DOHH2 (cell line): ENCODE measurements at regions not wholly inside any gene's neighbourhood (a gene's known extent, or its start where the extent isn't known, plus 50 kb on each side); places are given as distances from the start of the nearest gene placed in this dataset.
A peak's percentile ranks its signal among the peaks of the same experiment; 100 is the strongest.

Source experiments
- H3F3A ChIP-seq: fragments of 200-600 bp; sonication (generic), shearing (Covaris generic); 2 replicates; pipeline ENCODE4 v1.6.0; 2016; ENCODE audit warnings: antibody characterized with exemption, mild to moderate bottlenecking; ENCODE audit not compliant: control insufficient read depth, insufficient read depth
- H3K27ac ChIP-seq: fragments of 200-600 bp; sonication (generic); 2 replicates; pipeline ENCODE4 v1.5.1; 2014; ENCODE audit warnings: low read depth, mild to moderate bottlenecking, low read length, moderate library complexity
- H3K27me3 ChIP-seq: fragments of 200-600 bp; sonication (generic); 2 replicates; pipeline ENCODE4 v1.6.1; 2014; ENCODE audit warnings: mild to moderate bottlenecking, low read length, mixed read lengths; ENCODE audit not compliant: control insufficient read depth
- H3K36me3 ChIP-seq: fragments of 200-600 bp; sonication (generic); 2 replicates; pipeline ENCODE4 v1.6.1; 2014; ENCODE audit warnings: mild to moderate bottlenecking, low read length, moderate library complexity, mixed read lengths; ENCODE audit not compliant: control insufficient read depth
- H3K4me1 ChIP-seq: fragments of 200-600 bp; sonication (generic); 2 replicates; pipeline ENCODE4 v1.6.1; 2014; ENCODE audit warnings: mild to moderate bottlenecking, low read length, mixed read lengths; ENCODE audit not compliant: control insufficient read depth
- H3K4me2 ChIP-seq: fragments of 200-600 bp; sonication (generic); 2 replicates; pipeline ENCODE4 v1.6.0; 2014; ENCODE audit warnings: mild to moderate bottlenecking, low read length, moderate library complexity
- H3K4me3 ChIP-seq: fragments of 200-600 bp; sonication (generic); 2 replicates; pipeline ENCODE4 v1.5.1; 2014; ENCODE audit warnings: mild to moderate bottlenecking, low read length, mixed read lengths
- H3K79me2 ChIP-seq: fragments of 200-600 bp; sonication (generic); 2 replicates; pipeline ENCODE4 v1.6.1; 2014; ENCODE audit warnings: mild to moderate bottlenecking, low read length, mixed read lengths; ENCODE audit not compliant: control insufficient read depth
- H3K9me2 ChIP-seq: fragments of 200-600 bp; sonication (generic); replicated peaks from 2 replicates; pipeline ENCODE4 v1.6.1; 2014; ENCODE audit warnings: mild to moderate bottlenecking, low read length, mixed read lengths; ENCODE audit not compliant: control insufficient read depth
- H3K9me3 ChIP-seq: fragments of 200-600 bp; sonication (generic); 2 replicates; pipeline ENCODE4 v1.6.1; 2014; ENCODE audit warnings: antibody characterized with exemption, low read length, mixed read lengths; ENCODE audit not compliant: control insufficient read depth, insufficient read depth
- H4K20me1 ChIP-seq: fragments of 200-600 bp; sonication (generic); 2 replicates; pipeline ENCODE4 v1.6.0; 2014; ENCODE audit warnings: low read depth, mild to moderate bottlenecking, antibody characterized with exemption, low read length, moderate library complexity; ENCODE audit not compliant: control insufficient read depth, insufficient read depth
- EZH2phosphoT487 ChIP-seq: fragments of 200-600 bp; sonication (generic); IDR thresholded peaks from 2 replicates; pipeline ENCODE4 v1.6.1; 2017; ENCODE audit warnings: borderline replicate concordance, mild to moderate bottlenecking, antibody characterized with exemption, low read length, moderate library complexity, mixed read lengths
- TF ChIP-seq, protein P1 (sequence below): fragments of 200-600 bp; sonication (generic); IDR thresholded peaks from one replicate; pipeline ENCODE4 v1.5.1; 2014; ENCODE audit warnings: antibody characterized with exemption, mild to moderate bottlenecking, low read depth, low read length; ENCODE audit not compliant: poor library complexity, severe bottlenecking

DNA sequence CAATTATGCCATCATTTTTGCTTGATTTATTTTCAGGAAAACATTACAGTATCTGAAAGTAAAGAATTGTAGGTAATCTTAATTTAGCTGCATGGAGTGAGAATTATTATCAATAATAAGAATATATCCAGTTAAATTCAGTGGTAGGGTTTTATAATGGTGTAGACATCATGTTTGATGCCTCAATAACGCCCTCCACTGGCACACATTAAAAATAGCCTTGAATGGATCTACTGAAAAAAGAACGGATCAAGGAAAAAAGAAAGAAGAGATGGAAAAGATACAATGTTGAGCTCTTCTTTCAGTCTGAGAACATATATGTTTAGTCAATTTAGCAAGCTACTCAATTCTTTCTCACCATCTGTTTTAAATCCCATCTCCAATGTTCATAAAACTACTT is 319.2 kb downstream of the CDC14C start:
- no peaks in the 10 kb centered on the region for H3K9me2 ChIP-seq
- no peaks in the 10 kb centered on the region for H4K20me1 ChIP-seq
- no peaks in the 10 kb centered on the region for H3K27me3 ChIP-seq
- TF ChIP-seq, protein P1, sequence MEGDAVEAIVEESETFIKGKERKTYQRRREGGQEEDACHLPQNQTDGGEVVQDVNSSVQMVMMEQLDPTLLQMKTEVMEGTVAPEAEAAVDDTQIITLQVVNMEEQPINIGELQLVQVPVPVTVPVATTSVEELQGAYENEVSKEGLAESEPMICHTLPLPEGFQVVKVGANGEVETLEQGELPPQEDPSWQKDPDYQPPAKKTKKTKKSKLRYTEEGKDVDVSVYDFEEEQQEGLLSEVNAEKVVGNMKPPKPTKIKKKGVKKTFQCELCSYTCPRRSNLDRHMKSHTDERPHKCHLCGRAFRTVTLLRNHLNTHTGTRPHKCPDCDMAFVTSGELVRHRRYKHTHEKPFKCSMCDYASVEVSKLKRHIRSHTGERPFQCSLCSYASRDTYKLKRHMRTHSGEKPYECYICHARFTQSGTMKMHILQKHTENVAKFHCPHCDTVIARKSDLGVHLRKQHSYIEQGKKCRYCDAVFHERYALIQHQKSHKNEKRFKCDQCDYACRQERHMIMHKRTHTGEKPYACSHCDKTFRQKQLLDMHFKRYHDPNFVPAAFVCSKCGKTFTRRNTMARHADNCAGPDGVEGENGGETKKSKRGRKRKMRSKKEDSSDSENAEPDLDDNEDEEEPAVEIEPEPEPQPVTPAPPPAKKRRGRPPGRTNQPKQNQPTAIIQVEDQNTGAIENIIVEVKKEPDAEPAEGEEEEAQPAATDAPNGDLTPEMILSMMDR, result peak; percentile 28
- TF ChIP-seq EZH2phosphoT487, result no peak
- H3K4me1 ChIP-seq, result no peaks in the 10 kb centered on the region
- H3K36me3 ChIP-seq, result no peaks in the 10 kb centered on the region
- H3K79me2 ChIP-seq, result no peaks in the 10 kb centered on the region
- H3K9me3 ChIP-seq, result no peaks in the 10 kb centered on the region
- no peak overlapping the region for H3K4me2 ChIP-seq
- no peak overlapping the region for H3K4me3 ChIP-seq
- H3K27ac ChIP-seq, result no peak overlapping the region
- no peaks in the 10 kb centered on the region for H3F3A ChIP-seq

DNA sequence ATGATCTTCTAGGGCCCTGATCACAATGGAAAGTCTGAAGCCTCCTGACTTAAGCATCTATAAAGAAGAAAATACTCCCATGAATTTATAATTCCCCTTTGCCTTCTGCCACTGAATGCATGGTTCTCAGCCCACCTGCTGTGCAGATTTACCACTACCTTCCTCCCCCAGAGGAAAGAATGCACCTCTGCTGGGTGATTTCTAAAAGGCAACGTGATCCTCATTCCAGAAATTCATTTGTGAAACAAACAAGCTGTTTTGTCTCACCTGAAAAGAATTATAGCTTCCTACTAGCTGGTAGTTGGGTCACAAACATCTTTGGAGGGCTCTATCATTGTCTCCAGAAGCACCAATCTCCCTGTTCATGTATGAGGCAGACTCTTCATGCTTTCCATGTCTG is 320.2 kb downstream of the CDC14C start:
- Histone ChIP-seq H3F3A (no peaks in the 10 kb centered on the region), H3K4me1 (no peaks in the 10 kb centered on the region), H3K79me2 (no peaks in the 10 kb centered on the region), H3K36me3 (no peaks in the 10 kb centered on the region), H3K9me3 (no peaks in the 10 kb centered on the region), H3K27ac (no peak overlapping the region), H3K27me3 (no peaks in the 10 kb centered on the region), H3K4me2 (no peak overlapping the region), H3K9me2 (no peaks in the 10 kb centered on the region), H3K4me3 (no peak overlapping the region), H4K20me1 (no peaks in the 10 kb centered on the region)
- TF ChIP-seq, protein P1, result no peak
- no peak for TF ChIP-seq EZH2phosphoT487

DNA sequence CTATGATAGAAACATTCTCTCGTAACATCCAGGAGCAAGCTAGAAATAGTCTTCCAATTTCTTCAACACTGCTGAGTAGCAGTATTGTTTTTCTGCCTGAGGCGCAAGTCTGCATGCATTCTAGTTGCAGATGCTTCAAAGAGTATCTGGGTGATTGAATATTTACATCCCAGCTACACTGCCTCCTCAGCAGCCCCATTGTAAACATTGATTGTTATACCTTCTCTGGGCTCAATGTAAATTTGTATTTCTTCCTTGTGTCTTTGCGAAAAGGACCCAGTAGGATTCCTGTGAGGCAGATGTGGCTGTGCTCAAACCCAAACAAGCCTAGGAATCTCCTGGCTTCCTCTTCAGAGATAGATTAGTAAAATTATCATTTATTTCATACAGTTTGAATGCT is 320.7 kb downstream of the CDC14C start:
- no peaks in the 10 kb centered on the region for H3K79me2 ChIP-seq
- H3K4me3 ChIP-seq, result no peak overlapping the region
- no peak overlapping the region for H3K27ac ChIP-seq
- no peak for TF ChIP-seq EZH2phosphoT487
- TF ChIP-seq, protein P1, result no peak
- no peaks in the 10 kb centered on the region for H3K4me1 ChIP-seq
- no peaks in the 10 kb centered on the region for H3K36me3 ChIP-seq
- H3F3A ChIP-seq, result no peaks in the 10 kb centered on the region
- H3K9me3 ChIP-seq, result no peaks in the 10 kb centered on the region
- H3K27me3 ChIP-seq, result no peaks in the 10 kb centered on the region
- H4K20me1 ChIP-seq, result no peaks in the 10 kb centered on the region
- H3K4me2 ChIP-seq, result no peak overlapping the region
- H3K9me2 ChIP-seq, result no peaks in the 10 kb centered on the region

DNA sequence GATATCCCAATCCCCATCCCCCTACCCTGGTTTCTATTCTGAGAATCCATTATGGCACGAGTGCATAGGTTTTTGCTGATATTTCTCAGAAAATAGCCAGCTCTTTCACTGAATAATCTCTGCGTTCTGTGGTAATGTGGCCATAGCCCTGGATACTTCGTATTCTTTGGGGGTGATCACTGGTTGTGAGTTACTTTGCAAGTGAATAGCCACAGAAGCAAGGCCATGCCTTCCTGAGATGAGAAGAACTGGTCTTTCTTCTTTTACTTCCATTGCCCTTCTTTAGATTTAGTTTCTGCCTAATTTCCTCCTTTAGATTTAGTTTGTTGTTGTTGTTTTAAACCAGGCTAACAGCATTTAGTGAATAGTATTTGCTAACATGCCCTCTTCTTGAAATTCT is 323.4 kb downstream of the CDC14C start:
- H4K20me1 ChIP-seq, result no peaks in the 10 kb centered on the region
- TF ChIP-seq, protein P1, result no peak
- TF ChIP-seq EZH2phosphoT487, result no peak
- H3K4me2 ChIP-seq, result no peak overlapping the region
- H3K4me1 ChIP-seq, result no peaks in the 10 kb centered on the region
- H3K9me3 ChIP-seq, result no peaks in the 10 kb centered on the region
- no peaks in the 10 kb centered on the region for H3K9me2 ChIP-seq
- no peaks in the 10 kb centered on the region for H3K27me3 ChIP-seq
- no peaks in the 10 kb centered on the region for H3K79me2 ChIP-seq
- H3K36me3 ChIP-seq, result no peaks in the 10 kb centered on the region
- H3K27ac ChIP-seq, result no peak overlapping the region
- no peak overlapping the region for H3K4me3 ChIP-seq
- no peaks in the 10 kb centered on the region for H3F3A ChIP-seq
